Chondrocyte (in vitro differentiated cells): ENCODE measurements at regions not wholly inside any gene's neighbourhood (a gene's known extent, or its start where the extent isn't known, plus 50 kb on each side); places are given as distances from the start of the nearest gene placed in this dataset.

Experiments used
- DNase-seq: peaks from one replicate; pipeline ENCODE4 v3.0.0; 2021; ENCODE audit warnings: mixed read lengths, low spot score
- H3K27ac Mint-ChIP-seq: one replicate; pipeline ENCODE4 v1.8.0; 2021; ENCODE audit warnings: mild to moderate bottlenecking, moderate library complexity, mixed read lengths; ENCODE audit not compliant: unreplicated experiment
- H3K27me3 Mint-ChIP-seq: 2 replicates; pipeline ENCODE4 v1.8.0; 2021; ENCODE audit warnings: low read depth, mixed read lengths
- H3K36me3 Mint-ChIP-seq: 2 replicates; pipeline ENCODE4 v1.8.0; 2021; ENCODE audit warnings: low read depth, mixed read lengths
- H3K4me1 Mint-ChIP-seq: 2 replicates; pipeline ENCODE4 v1.8.0; 2021; ENCODE audit warnings: low read depth, mild to moderate bottlenecking, mixed read lengths
- H3K4me3 Mint-ChIP-seq: one replicate; pipeline ENCODE4 v1.8.0; 2021; ENCODE audit warnings: mild to moderate bottlenecking, moderate library complexity, mixed read lengths; ENCODE audit not compliant: unreplicated experiment
- H3K9me3 Mint-ChIP-seq: 2 replicates; pipeline ENCODE4 v1.8.0; 2021; ENCODE audit warnings: low read depth, mixed read lengths
- TF ChIP-seq, protein P1 (sequence below): fragments of 200-600 bp; sonication (generic); IDR thresholded peaks from 2 replicates; pipeline ENCODE4 v1.5.0; 2021; ENCODE audit warnings: antibody characterized with exemption, mild to moderate bottlenecking, moderate library complexity

DNA sequence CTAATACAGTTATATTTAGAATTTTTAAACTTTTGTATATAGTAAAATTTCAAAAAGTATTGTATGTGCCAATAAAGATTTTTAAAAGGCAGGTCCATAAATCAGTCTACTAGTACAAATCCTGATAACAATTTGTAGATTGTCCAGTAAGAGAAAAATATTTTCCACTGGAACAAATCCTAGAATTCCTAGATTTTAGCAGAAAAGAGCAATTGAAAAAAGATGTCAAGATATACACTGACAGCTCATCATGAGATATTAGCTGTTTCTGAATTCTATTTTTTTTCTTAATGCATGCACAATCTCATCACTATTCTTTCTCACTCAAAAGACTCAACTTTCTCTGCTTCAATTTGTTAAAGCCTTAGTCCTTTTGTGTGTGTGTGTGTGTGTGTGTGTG lies 289.2 kb upstream of the MAD2L1 start:
- TF ChIP-seq, protein P1, sequence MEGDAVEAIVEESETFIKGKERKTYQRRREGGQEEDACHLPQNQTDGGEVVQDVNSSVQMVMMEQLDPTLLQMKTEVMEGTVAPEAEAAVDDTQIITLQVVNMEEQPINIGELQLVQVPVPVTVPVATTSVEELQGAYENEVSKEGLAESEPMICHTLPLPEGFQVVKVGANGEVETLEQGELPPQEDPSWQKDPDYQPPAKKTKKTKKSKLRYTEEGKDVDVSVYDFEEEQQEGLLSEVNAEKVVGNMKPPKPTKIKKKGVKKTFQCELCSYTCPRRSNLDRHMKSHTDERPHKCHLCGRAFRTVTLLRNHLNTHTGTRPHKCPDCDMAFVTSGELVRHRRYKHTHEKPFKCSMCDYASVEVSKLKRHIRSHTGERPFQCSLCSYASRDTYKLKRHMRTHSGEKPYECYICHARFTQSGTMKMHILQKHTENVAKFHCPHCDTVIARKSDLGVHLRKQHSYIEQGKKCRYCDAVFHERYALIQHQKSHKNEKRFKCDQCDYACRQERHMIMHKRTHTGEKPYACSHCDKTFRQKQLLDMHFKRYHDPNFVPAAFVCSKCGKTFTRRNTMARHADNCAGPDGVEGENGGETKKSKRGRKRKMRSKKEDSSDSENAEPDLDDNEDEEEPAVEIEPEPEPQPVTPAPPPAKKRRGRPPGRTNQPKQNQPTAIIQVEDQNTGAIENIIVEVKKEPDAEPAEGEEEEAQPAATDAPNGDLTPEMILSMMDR, result no peak
- Mint-ChIP-seq H3K27ac (no peak overlapping the region), H3K4me3 (no peak overlapping the region), H3K27me3 (no peaks in the 10 kb centered on the region), H3K4me1 (peaks cover 9% of the 10 kb centered on the region), H3K9me3 (no peaks in the 10 kb centered on the region), H3K36me3 (no peaks in the 10 kb centered on the region)
- DNase-seq, result no peak

DNA sequence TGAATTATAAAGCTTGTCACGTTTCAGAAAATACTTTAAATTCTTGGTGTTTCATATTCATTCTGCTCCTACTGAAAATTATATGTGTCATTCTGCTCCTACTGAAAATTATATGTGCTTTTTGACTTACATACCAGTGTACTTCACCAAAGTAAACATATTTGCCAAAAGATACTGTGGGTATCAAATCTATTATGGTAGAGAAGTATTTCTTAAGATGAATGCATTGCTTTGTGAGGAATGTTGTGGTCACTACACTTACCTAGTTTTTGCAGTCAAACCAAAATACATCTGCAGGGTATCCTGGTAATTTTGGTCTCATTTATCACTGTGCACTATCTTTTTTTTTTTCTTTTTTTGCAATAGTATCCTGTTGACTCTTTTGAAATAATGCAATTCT lies 287.7 kb upstream of the MAD2L1 start:
- H3K27ac Mint-ChIP-seq, result no peak overlapping the region
- DNase-seq, result no peak
- no peaks in the 10 kb centered on the region for H3K36me3 Mint-ChIP-seq
- TF ChIP-seq, protein P1, result no peak
- no peak overlapping the region for H3K4me3 Mint-ChIP-seq
- H3K4me1 Mint-ChIP-seq, result peaks cover 9% of the 10 kb centered on the region
- H3K9me3 Mint-ChIP-seq, result no peaks in the 10 kb centered on the region
- H3K27me3 Mint-ChIP-seq, result peaks cover 3% of the 10 kb centered on the region

DNA sequence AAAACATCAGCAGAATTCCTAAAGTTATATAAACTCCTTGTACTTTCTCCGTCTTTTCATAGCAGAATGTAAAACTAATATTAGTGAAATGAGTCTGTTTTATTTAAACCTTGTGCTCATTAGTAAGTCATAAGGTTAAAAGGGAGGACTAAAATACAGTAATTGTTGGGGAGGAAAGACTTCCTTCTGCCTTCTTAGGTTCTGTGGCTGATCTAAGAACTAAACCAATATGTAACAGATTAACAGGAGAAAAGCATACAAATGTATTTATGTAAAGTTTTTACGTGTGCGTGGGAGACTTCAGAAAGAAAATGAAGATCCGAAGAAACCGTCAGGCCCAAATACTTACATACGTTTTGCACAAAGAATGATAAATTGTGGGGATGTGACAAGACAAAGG lies 286.6 kb upstream of the MAD2L1 start:
- no peak for DNase-seq
- Mint-ChIP-seq H3K27me3 (peaks cover 4% of the 10 kb centered on the region), H3K36me3 (no peaks in the 10 kb centered on the region), H3K4me3 (no peak overlapping the region), H3K4me1 (peaks cover 9% of the 10 kb centered on the region), H3K9me3 (no peaks in the 10 kb centered on the region), H3K27ac (no peak overlapping the region)
- TF ChIP-seq, protein P1, result no peak

DNA sequence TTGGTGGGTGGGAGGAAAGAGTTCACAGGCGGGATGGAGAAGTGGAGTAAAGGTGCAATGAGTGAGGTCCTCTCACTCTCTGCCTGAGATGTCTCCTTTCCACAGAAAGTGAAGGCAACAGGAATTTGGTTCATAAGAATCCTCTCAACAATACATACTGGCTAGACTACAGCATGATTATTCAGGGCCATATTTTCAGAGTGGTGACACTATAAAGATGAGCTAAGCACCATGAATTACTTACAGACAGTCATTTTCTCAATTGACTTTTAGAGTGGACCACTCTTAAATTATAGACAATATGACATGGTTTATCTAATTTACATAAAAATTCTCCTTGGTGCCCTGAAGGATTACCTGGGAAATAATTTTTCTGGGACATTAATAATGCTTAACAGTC lies 286.1 kb upstream of the MAD2L1 start:
- no peak for DNase-seq
- Mint-ChIP-seq H3K9me3 (no peaks in the 10 kb centered on the region), H3K27ac (no peak overlapping the region), H3K4me1 (peaks cover 9% of the 10 kb centered on the region), H3K36me3 (no peaks in the 10 kb centered on the region), H3K27me3 (peaks cover 4% of the 10 kb centered on the region), H3K4me3 (no peak overlapping the region)
- TF ChIP-seq, protein P1, result no peak

DNA sequence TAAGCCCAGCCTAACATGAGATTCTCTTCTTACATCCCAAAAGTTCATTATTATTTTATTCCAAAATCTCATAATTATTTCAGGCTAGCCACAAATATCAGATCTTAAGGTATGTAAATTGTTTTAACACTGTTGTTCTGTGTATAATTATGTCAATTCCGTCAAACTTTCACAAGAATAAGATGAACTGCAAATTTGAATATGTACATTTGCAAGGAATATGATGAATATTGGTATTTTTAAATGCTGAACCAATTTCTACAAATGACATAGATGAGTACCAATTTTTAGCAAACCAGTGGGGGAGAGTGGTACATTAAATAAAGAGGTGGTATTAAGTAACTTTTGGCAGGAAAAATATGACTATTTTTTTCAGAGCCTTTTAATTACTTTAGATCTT lies 282.3 kb upstream of the MAD2L1 start:
- DNase-seq, result no peak
- H3K27me3 Mint-ChIP-seq, result peaks cover 4% of the 10 kb centered on the region
- H3K27ac Mint-ChIP-seq, result no peak overlapping the region
- no peaks in the 10 kb centered on the region for H3K9me3 Mint-ChIP-seq
- peaks cover 1% of the 10 kb centered on the region for H3K4me1 Mint-ChIP-seq
- no peak overlapping the region for H3K4me3 Mint-ChIP-seq
- H3K36me3 Mint-ChIP-seq, result no peaks in the 10 kb centered on the region
- TF ChIP-seq, protein P1, result no peak
